Skin epidermis (tissue), 12 donors: ENCODE measurements at regions not wholly inside any gene's neighbourhood (a gene's known extent, or its start where the extent isn't known, plus 50 kb on each side); places are given as distances from the start of the nearest gene placed in this dataset.
A peak's percentile ranks its signal among the peaks of the same experiment; 100 is the strongest.
"Not testable (repeated sequence)": the region's sequence is repeated elsewhere in the genome, so short reads cannot be mapped to it uniquely, and the experiment has no call there.

ENCODE experiments used
- H3K27ac ChIP-seq, 21 experiments: fragments of 200-600 bp; sonication (generic) in 11 of 21; one replicate each; pipeline ENCODE4 v1.5.0; 2020; ENCODE audit warnings: mild to moderate bottlenecking in 3 of 21, inconsistent platforms in 2 of 21, moderate library complexity in 2 of 21
- H3K4me3 ChIP-seq, 7 experiments: fragments of 200-600 bp; sonication (generic) in 2 of 7; one replicate each; pipeline ENCODE4 v1.5.0; 2020; ENCODE audit warnings: inconsistent platforms in 2 of 7, mild to moderate bottlenecking in 2 of 7, moderate library complexity in 1 of 7

- Histone ChIP-seq H3K27ac (peak overlapping the region in 1 of 21 experiments; percentile 24), H3K4me3 (no peak overlapping the region)
Measured at GRCh38 chr2:228545748-228546145, 364.3 kb upstream of the SPHKAP start.

- H3K27ac ChIP-seq, result peak overlapping the region in 2 of 21 experiments; percentile 24 to 29
- no peak overlapping the region for H3K4me3 ChIP-seq
Measured at GRCh38 chr2:228545041-228545747, 363.7 kb upstream of the SPHKAP start.

GRCh38 chr2:228543117-228543516 is 361.6 kb upstream of the SPHKAP start:
- no peak overlapping the region for H3K27ac ChIP-seq
- no peak overlapping the region for H3K4me3 ChIP-seq

GRCh38 chr2:228542277-228542676 is 360.8 kb upstream of the SPHKAP start:
- Histone ChIP-seq H3K4me3 (no peak overlapping the region), H3K27ac (no peak overlapping the region)

GRCh38 chr2:228541789-228542188 is 360.3 kb upstream of the SPHKAP start:
- H3K27ac ChIP-seq, result no peak overlapping the region
- no peak overlapping the region for H3K4me3 ChIP-seq

GRCh38 chr2:228540976-228541375 is 359.5 kb upstream of the SPHKAP start:
- H3K27ac ChIP-seq, result no peak overlapping the region
- no peak overlapping the region for H3K4me3 ChIP-seq

- Histone ChIP-seq H3K27ac (no peak overlapping the region), H3K4me3 (no peak overlapping the region)
Measured at GRCh38 chr2:228535396-228535795, 353.9 kb upstream of the SPHKAP start.

- Histone ChIP-seq H3K4me3 (no peak overlapping the region), H3K27ac (no peak overlapping the region)
Measured at GRCh38 chr2:228533156-228533555, 351.7 kb upstream of the SPHKAP start.

- Histone ChIP-seq H3K27ac (no peak overlapping the region), H3K4me3 (no peak overlapping the region)
Measured at GRCh38 chr2:228532233-228532632, 350.7 kb upstream of the SPHKAP start.

- H3K4me3 ChIP-seq, result no peak overlapping the region
- no peak overlapping the region for H3K27ac ChIP-seq
Measured at GRCh38 chr2:228527197-228527881, 345.9 kb upstream of the SPHKAP start.

- Histone ChIP-seq H3K27ac (no peak overlapping the region), H3K4me3 (no peak overlapping the region)
Measured at GRCh38 chr2:228526687-228527086, 345.2 kb upstream of the SPHKAP start.

- H3K4me3 ChIP-seq, result no peak overlapping the region
- no peak overlapping the region for H3K27ac ChIP-seq
Measured at GRCh38 chr2:228522977-228523376, 341.5 kb upstream of the SPHKAP start.

- H3K4me3 ChIP-seq, result no peak overlapping the region
- H3K27ac ChIP-seq, result no peak overlapping the region
Measured at GRCh38 chr2:228522276-228522675, 340.8 kb upstream of the SPHKAP start.

GRCh38 chr2:228519561-228519960 is 338.1 kb upstream of the SPHKAP start:
- Histone ChIP-seq H3K4me3 (no peak overlapping the region), H3K27ac (no peak overlapping the region)

GRCh38 chr2:228516019-228516418 is 334.5 kb upstream of the SPHKAP start:
- no peak overlapping the region for H3K4me3 ChIP-seq
- no peak overlapping the region for H3K27ac ChIP-seq

GRCh38 chr2:228513480-228513879 is 332.0 kb upstream of the SPHKAP start:
- not testable (repeated sequence) for H3K4me3 ChIP-seq, H3K27ac ChIP-seq

- Histone ChIP-seq H3K27ac (no peak overlapping the region), H3K4me3 (no peak overlapping the region)
Measured at GRCh38 chr2:228509021-228509420, 327.5 kb upstream of the SPHKAP start.

GRCh38 chr2:228507870-228508269 is 326.4 kb upstream of the SPHKAP start:
- H3K27ac ChIP-seq, result no peak overlapping the region
- H3K4me3 ChIP-seq, result no peak overlapping the region

- no peak overlapping the region for H3K4me3 ChIP-seq
- no peak overlapping the region for H3K27ac ChIP-seq
Measured at GRCh38 chr2:228507231-228507824, 325.8 kb upstream of the SPHKAP start.

GRCh38 chr2:228503731-228504130 is 322.2 kb upstream of the SPHKAP start:
- no peak overlapping the region for H3K4me3 ChIP-seq
- no peak overlapping the region for H3K27ac ChIP-seq

GRCh38 chr2:228493852-228494251 is 312.4 kb upstream of the SPHKAP start:
- Histone ChIP-seq H3K27ac (no peak overlapping the region), H3K4me3 (no peak overlapping the region)
